ENCODE measurements at regions not wholly inside any gene's neighbourhood (a gene's known extent, or its start where the extent isn't known, plus 50 kb on each side); places are given as distances from the start of the nearest gene placed in this dataset.
"Not testable (repeated sequence)": the region's sequence is repeated elsewhere in the genome, so short reads cannot be mapped to it uniquely, and the experiment has no call there.

DNA sequence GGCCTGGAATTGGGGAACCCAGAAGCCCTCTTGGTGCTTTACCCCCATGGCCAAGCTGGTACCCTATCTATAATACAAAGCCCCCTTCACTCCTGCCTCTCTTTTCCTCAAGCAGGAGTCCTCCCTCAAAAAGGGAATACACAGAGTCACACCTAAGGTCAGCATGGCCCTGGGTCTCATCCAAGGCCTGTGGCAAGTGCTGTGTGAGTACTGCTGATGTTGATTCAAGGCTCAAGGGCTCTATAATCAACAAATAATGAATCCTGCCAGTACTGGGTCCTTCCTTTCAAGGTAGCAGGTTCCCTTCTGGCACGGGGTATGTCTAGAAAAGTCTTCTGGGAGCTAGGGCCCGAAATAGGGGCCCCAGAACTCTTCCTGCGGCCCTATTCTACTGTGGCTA lies 187.3 kb downstream of the CYB561 start:
- no peak for DNase-seq (ENCODE audit: low read depth in 2 of 2)

GRCh38 chr17:63262751-63263476 lies 183.2 kb downstream of the CYB561 start:
- DNase-seq (ENCODE audit: low read depth in 2 of 2), result no peak

DNA sequence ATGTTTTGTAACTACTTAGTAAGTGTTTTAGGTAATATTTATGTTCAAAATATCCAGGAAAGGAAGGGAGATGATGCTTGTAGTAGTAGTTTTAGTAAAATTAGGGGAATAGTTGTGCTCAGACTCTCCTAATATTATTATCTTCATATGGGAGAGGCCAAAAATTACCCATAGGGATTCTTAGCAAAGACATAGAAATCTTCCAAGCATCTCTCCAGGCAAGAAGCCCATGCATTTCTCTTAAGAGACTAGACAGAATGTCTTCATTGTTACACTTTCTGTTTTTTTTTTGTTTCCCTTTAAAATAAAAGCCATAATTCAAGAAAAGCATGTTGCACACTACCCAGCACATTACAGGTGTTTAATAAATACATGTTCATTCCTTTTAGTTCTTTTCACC lies 180.6 kb downstream of the CYB561 start:
- no peak for DNase-seq (ENCODE audit: low read depth in 2 of 2)

GRCh38 chr17:63267846-63268245 lies 178.3 kb downstream of the CYB561 start:
- DNase-seq (ENCODE audit: low read depth in 2 of 2), result no peak

GRCh38 chr17:63268827-63269226 lies 177.3 kb downstream of the CYB561 start:
- DNase-seq (ENCODE audit: low read depth in 2 of 2), result peak in 1 of 2 experiments; percentile 57

DNA sequence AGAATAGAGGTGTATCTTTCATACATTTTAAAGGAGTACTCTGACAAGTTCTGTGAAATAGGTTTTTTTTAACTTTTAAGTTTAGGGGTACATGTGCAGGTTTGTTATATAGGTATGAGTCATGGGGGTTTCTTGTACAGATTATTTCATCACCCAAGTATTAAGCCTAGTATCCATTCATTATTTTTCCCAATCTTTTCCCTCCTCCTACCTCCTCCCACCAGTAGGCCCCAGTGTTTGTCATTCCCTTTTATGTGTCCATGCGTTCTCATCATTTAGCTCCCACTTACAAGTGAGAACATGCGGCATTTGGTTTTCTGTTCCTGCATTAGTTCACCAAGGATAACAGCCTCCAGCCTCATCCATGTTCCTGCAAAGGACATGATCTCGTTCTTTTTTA lies 175.5 kb downstream of the CYB561 start:
- no peak for DNase-seq (ENCODE audit: low read depth in 2 of 2)

DNA sequence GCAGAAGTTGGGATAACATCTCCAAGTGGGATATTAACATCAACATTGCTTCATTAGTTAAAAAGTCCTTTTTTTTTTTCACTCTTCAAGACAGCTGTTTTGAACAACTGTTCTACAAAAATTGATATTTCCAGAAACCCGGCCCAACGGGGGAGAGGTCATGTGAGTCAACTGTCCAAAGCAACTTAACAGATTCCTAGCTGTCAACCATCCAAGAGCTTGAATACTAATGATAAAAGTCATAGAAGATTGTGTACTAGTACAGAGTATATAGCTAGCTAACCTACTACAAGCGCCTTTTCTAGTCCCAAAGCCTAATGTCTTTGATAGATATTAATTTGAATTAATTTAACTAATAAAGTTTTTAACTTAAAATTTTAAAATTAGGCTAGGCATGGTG lies 172.0 kb downstream of the CYB561 start:
- no peak for DNase-seq (ENCODE audit: low read depth in 2 of 2)

GRCh38 chr17:63275318-63275970 lies 170.7 kb downstream of the CYB561 start:
- DNase-seq (ENCODE audit: low read depth in 2 of 2), result peak; percentile 84 to 88

GRCh38 chr17:63275971-63276745 lies 169.9 kb downstream of the CYB561 start:
- DNase-seq (ENCODE audit: low read depth in 2 of 2), result no peak

DNA sequence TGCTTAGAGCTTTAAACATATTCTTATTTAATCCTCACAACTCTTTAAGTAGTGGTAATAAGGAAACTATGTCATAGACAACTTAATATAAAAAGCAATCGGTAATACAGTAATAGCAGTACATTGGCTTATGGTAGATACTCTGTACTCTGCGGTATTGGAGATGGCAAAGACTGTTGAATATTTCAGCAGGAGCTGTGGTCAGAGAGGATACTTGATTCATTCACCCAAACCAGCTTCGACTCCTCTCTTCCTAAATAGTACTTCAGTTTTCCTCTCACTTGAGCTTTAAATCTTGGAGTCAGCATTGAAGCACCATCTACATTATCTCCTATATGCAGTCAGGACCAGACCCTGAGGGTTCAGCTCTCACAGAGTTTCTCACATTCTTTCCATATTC lies 169.3 kb downstream of the CYB561 start:
- no peak for DNase-seq (ENCODE audit: low read depth in 2 of 2)

DNA sequence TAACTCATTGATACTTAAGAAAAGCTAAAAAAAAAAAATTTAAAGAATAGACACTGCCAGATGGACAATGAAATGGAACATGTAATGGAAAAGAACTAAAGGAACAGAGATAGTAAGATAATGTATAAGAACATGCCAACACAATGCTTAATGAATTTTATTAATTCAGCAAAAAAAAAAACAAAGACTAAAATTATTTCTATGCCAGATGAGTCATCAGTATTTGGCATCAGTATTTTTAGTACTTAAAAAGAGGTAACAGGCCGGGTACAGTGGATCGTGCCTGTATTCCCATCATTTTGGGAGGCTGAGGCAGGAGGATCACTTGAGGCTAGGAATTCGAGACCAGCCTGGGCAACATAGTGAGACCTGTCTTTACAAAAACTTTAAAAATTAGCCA lies 168.5 kb downstream of the CYB561 start:
- no peak for DNase-seq (ENCODE audit: low read depth in 2 of 2)

DNA sequence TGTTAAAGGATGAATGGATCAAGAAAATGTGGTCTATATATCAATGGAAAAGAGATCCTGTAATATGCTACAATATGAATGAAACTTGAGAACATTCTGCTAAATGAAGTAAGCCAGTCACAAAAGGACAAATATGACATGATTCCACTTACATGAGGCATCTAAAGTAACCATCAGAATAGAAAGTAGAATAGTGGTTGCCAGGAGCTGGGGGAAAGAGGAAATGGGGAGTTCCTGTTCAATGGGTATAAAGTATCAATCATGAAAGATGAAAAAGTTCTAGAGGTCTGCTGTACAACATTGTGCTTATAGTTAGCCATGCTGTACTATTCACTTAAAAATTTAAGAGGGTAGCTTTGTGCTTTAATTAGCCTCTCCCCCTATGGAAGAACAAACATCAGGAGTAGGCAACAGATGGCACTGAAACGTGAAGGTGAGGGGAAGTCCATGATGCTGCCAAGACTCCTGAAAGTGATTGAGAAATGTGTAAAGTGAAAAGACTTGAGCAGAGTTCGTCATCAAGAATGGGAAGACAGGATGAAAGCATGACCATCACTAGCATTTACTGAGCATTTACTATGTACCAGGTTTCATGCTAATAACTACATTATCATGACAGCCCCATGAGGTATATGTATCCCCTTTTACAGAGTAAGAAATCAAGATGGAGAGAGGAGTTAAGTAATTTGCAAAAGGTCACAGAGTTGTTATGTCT lies 167.2 kb downstream of the CYB561 start:
- no peak for DNase-seq (ENCODE audit: low read depth in 2 of 2)

GRCh38 chr17:63279498-63280230 lies 166.4 kb downstream of the CYB561 start:
- no peak for DNase-seq (ENCODE audit: low read depth in 2 of 2)

- DNase-seq (ENCODE audit: low read depth in 2 of 2), result no peak
Observed at GRCh38 chr17:63282455-63282854, 163.7 kb downstream of the CYB561 start.

DNA sequence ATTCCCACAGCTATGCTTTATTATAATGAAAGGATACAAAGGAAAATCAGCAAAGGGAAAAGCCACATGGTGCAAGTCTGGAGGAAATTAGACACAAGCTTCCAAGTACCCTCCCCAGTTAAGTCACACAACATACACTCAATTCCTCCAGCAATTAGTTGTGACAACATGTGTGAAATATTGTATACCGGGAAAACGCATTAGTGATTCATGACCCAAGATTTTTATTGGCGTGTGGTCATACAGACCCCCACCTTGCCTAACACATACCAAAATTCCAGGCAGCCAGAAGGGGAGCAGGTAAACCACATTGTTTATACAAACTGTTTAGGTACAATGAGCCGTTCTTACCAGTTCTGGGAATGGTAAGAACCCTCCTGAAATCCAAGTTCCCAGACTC lies 160.6 kb downstream of the CYB561 start:
- DNase-seq (ENCODE audit: low read depth in 2 of 2), result no peak

DNA sequence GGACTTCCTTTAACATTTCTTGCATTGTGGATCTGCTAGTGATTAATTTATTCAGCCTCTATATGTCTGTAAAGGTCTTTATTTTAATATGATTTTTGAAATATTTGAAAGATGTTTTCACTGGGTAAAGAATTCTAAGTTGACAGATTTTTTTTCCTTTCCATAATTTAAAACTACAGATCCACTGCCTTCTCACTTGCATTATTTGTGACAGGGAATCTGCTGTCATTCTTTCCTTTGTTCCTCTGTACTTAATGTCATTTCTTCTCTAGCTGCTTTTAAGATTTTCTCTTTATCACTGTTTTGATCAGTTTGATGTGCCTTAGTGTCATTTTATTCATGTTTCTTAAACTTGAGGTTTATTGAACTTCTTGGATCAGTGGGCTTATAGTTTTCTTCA lies 159.9 kb downstream of the CYB561 start:
- no peak for DNase-seq (ENCODE audit: low read depth in 2 of 2)

DNA sequence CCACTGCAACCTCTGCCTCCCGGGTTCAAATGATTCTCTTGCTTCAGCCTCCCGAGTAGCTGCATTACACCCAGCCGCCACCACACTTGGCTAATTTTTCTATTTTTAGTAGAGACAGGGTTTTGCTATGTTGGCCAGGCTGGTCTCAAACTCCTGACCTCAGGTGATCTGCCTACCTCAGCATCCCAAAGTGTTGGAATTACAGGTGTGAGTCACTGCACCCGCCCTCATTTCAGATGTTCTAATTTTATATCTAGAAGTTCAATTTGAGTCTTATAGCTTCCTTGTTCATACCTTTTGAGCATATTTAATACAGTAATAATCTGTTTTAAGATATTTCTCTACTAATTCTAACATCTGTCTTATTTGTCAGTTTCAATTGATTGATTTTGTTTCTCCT lies 159.1 kb downstream of the CYB561 start:
- DNase-seq (ENCODE audit: low read depth in 2 of 2), result not testable (repeated sequence)

GRCh38 chr17:63289931-63290330 lies 156.2 kb downstream of the CYB561 start:
- DNase-seq (ENCODE audit: low read depth in 2 of 2), result no peak

DNA sequence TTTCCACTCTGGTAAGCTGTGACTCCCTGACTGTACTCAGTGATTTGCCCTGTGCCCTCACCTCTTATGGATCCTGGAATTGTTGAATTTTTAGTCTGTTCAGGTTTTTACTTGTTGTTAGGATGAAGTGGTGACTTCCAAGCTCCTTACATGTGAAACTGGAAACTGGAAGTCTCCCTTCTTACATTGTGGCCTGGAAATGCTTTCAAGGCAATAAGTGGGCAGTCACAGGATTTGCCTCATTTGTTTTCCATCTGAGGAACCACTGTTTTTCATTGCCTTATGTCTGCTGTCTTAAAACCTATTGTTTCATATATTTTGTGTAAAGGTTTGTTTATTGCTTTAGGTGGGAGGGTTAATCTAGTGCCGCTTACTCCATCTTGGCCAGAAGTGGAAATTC lies 155.8 kb downstream of the CYB561 start:
- DNase-seq (ENCODE audit: low read depth in 2 of 2), result no peak

- no peak for DNase-seq (ENCODE audit: low read depth in 2 of 2)
Observed at GRCh38 chr17:63290784-63291183, 155.3 kb downstream of the CYB561 start.

DNA sequence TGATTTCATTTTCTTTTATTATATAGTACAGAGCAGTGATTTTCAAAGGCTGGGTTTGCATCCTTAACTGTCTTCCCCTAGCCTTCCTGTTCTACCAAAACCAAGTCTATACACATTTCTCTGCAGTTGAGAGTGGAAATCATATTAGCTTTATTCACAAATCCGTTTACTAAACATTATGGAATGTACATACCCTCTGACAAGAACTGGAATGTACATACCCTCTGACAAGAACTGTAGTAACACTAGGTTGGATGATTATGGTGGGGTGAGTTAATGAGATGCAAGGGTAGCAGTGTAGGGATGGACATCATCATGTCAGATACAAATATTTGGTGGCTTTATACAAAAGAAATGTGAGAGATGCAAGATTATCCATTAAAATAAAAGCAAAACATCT lies 154.8 kb downstream of the CYB561 start:
- DNase-seq (ENCODE audit: low read depth in 2 of 2), result no peak

DNA sequence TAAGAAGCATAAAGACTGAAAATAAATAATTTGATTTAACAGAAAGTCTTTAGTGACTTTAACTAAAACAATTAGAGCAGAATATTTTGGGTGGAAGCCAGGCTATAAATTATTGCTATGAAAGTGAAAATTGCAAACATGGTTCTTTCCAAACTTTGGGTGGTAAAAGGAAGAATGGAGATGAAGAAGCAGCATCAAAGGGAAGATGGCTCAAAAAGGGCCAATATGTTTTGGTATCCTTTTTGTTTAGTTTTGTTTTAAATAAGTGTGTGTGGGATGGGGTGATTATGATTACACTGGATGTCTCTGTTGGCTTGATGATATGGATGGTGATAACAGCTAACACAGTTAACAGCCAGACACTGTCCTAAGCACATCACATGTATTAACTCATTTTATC lies 153.7 kb downstream of the CYB561 start:
- DNase-seq (ENCODE audit: low read depth in 2 of 2), result no peak

Measured in fibroblast of skin of left biceps (primary cell).